GM23338 (cell line): ENCODE measurements at regions not wholly inside any gene's neighbourhood (a gene's known extent, or its start where the extent isn't known, plus 50 kb on each side); places are given as distances from the start of the nearest gene placed in this dataset.

Source experiments
- ATAC-seq: fragments of 200-7000 bp; cut with Tn5 transposase; 3 replicates; pipeline ENCODE4 v1.9.1; 2020
- DNase-seq: peaks from one replicate; pipeline ENCODE4 v3.0.0-alpha.2; 2015; ENCODE audit warnings: low spot score
- H2AFZ ChIP-seq: fragments of 200-600 bp; sonication (generic); 2 replicates; pipeline ENCODE4 v1.8.0; 2016; ENCODE audit warnings: antibody characterized with exemption, mild to moderate bottlenecking, moderate library complexity
- H3F3A ChIP-seq: fragments of 200-600 bp; sonication (generic); replicated peaks from 2 replicates; pipeline ENCODE4 v1.8.0; 2017; ENCODE audit warnings: antibody characterized with exemption, mixed run types, low read depth
- H3K27ac ChIP-seq: fragments of 200-600 bp; sonication (generic); 2 replicates; pipeline ENCODE4 v1.6.1; 2016; ENCODE audit warnings: low read depth
- H3K27me3 ChIP-seq: fragments of 200-600 bp; sonication (generic); 2 replicates; pipeline ENCODE4 v1.8.0; 2016; ENCODE audit warnings: mild to moderate bottlenecking, mixed run types, moderate library complexity; ENCODE audit not compliant: insufficient read depth
- H3K36me3 ChIP-seq: fragments of 200-600 bp; sonication (generic); 2 replicates; pipeline ENCODE4 v1.8.0; 2016; ENCODE audit warnings: mild to moderate bottlenecking; ENCODE audit not compliant: insufficient read depth
- H3K4me1 ChIP-seq: fragments of 200-600 bp; sonication (generic); 2 replicates; pipeline ENCODE4 v1.8.0; 2016; ENCODE audit warnings: mild to moderate bottlenecking, moderate library complexity; ENCODE audit not compliant: insufficient read depth
- H3K4me2 ChIP-seq: fragments of 200-600 bp; sonication (generic); 2 replicates; pipeline ENCODE4 v1.7.1; 2017; ENCODE audit warnings: mixed run types
- H3K4me3 ChIP-seq: fragments of 200-600 bp; sonication (generic); 2 replicates; pipeline ENCODE4 v1.6.1; 2016; ENCODE audit warnings: mixed run types
- H3K79me2 ChIP-seq: fragments of 200-600 bp; sonication (generic); replicated peaks from 2 replicates; pipeline ENCODE4 v1.8.0; 2017; ENCODE audit warnings: mild to moderate bottlenecking; ENCODE audit not compliant: insufficient read depth
- H3K9me2 ChIP-seq: fragments of 200-600 bp; sonication (generic); 2 replicates; pipeline ENCODE4 v1.8.0; 2017; ENCODE audit not compliant: insufficient read depth
- H4K20me1 ChIP-seq: fragments of 200-600 bp; sonication (generic); replicated peaks from 2 replicates; pipeline ENCODE4 v1.8.0; 2017; ENCODE audit warnings: mild to moderate bottlenecking; ENCODE audit not compliant: insufficient read depth
- H3K27ac Mint-ChIP-seq: 2 replicates; pipeline ENCODE4 v1.8.0; 2020; ENCODE audit warnings: inconsistent platforms, mild to moderate bottlenecking, moderate library complexity, mixed read lengths
- H3K27me3 Mint-ChIP-seq: 3 replicates; pipeline ENCODE4 v1.8.0; 2022; ENCODE audit warnings: low read depth, mild to moderate bottlenecking, moderate library complexity, mixed read lengths, inconsistent platforms; ENCODE audit not compliant: insufficient read depth, poor library complexity
- H3K36me3 Mint-ChIP-seq: 3 replicates; pipeline ENCODE4 v1.8.0; 2021; ENCODE audit warnings: low read depth, mild to moderate bottlenecking, inconsistent platforms, moderate library complexity, mixed read lengths
- H3K4me1 Mint-ChIP-seq: 3 replicates; pipeline ENCODE4 v1.8.0; 2020; ENCODE audit warnings: mild to moderate bottlenecking, inconsistent platforms, mixed read lengths
- H3K4me3 Mint-ChIP-seq: 3 replicates; pipeline ENCODE4 v1.8.0; 2021; ENCODE audit warnings: moderate library complexity, mild to moderate bottlenecking, inconsistent platforms, mixed read lengths
- H3K9me3 Mint-ChIP-seq: 3 replicates; pipeline ENCODE4 v1.8.0; 2020; ENCODE audit warnings: moderate library complexity, mild to moderate bottlenecking, inconsistent platforms, mixed read lengths
- CREB1 ChIP-seq: fragments of 250-450 bp; sonication (Bioruptor Pico); IDR thresholded peaks from 2 replicates; pipeline ENCODE4 v1.5.0; 2020; ENCODE audit warnings: low read depth, mild to moderate bottlenecking, moderate library complexity
- ETS1 ChIP-seq: IDR thresholded peaks from 2 replicates; pipeline ENCODE4 v1.6.1; 2016; ENCODE audit warnings: antibody characterized with exemption
- EZH2phosphoT487 ChIP-seq: fragments of 200-600 bp; sonication (generic); IDR thresholded peaks from one replicate; pipeline ENCODE4 v1.8.1; 2018; ENCODE audit warnings: antibody characterized with exemption; ENCODE audit not compliant: unreplicated experiment
- JUNB ChIP-seq: IDR thresholded peaks from one replicate; pipeline ENCODE4 v1.6.1; 2016; ENCODE audit warnings: antibody characterized with exemption; ENCODE audit not compliant: unreplicated experiment
- NANOG ChIP-seq: IDR thresholded peaks from 2 replicates; pipeline ENCODE4 v1.6.1; 2016; ENCODE audit warnings: antibody characterized with exemption, borderline replicate concordance
- POLR2AphosphoS5 ChIP-seq: IDR thresholded peaks from 2 replicates; pipeline ENCODE4 v1.6.1; 2016; ENCODE audit warnings: antibody characterized with exemption, low read depth
- REST ChIP-seq: IDR thresholded peaks from one replicate; pipeline ENCODE4 v1.6.1; 2018; ENCODE audit warnings: antibody characterized with exemption; ENCODE audit not compliant: unreplicated experiment
- STAT1 ChIP-seq: IDR thresholded peaks from one replicate; pipeline ENCODE4 v1.6.1; 2016; ENCODE audit warnings: antibody characterized with exemption; ENCODE audit not compliant: unreplicated experiment
- ZNF462 ChIP-seq: fragments of 250-450 bp; sonication (Bioruptor Pico); IDR thresholded peaks from 2 replicates; pipeline ENCODE4 v1.5.0; 2020; ENCODE audit warnings: mild to moderate bottlenecking, moderate library complexity

GRCh38 chr3:135440233-135440632 is 525.3 kb upstream of the PPP2R3A start:
- H3K4me1 ChIP-seq, result peaks cover 5% of the 10 kb centered on the region
- peak; percentile 65 for ATAC-seq
- no peak overlapping the region for H3K4me3 ChIP-seq
- H3K27ac ChIP-seq, result no peak overlapping the region
- no peak overlapping the region for H3K27ac Mint-ChIP-seq
- no peaks in the 10 kb centered on the region for H3K27me3 ChIP-seq
- peak overlapping the region; percentile 88 for H2AFZ ChIP-seq
- H3K4me1 Mint-ChIP-seq, result peaks cover 5% of the 10 kb centered on the region; the same call in 1 of the 3 replicates
- peaks cover 4% of the 10 kb centered on the region; the same call in 1 of the 3 replicates for H3K36me3 Mint-ChIP-seq
- H3K9me3 Mint-ChIP-seq, result peaks cover 12% of the 10 kb centered on the region; the same call in 2 of the 3 replicates
- no peak overlapping the region for H3K4me2 ChIP-seq
- no peaks in the 10 kb centered on the region for H3K27me3 Mint-ChIP-seq
- H3K4me3 Mint-ChIP-seq, result no peak overlapping the region
- no peak for DNase-seq
- H3K36me3 ChIP-seq, result no peaks in the 10 kb centered on the region
- 0 out of 2 replicates have a peak, but pooled peaks cover 4% of the 10 kb centered on the region for H3K79me2 ChIP-seq
- no peak for TF ChIP-seq NANOG
- TF ChIP-seq CREB1, result no peak
- no peak for TF ChIP-seq JUNB
- no peak for TF ChIP-seq POLR2AphosphoS5
- TF ChIP-seq STAT1, result no peak
- TF ChIP-seq EZH2phosphoT487, result no peak
- no peak for TF ChIP-seq REST
- TF ChIP-seq ETS1, result no peak
- TF ChIP-seq ZNF462 (CRISPR knock-in tag), result no peak
- H4K20me1 ChIP-seq, result no peaks in the 10 kb centered on the region
- no peaks in the 10 kb centered on the region for H3K9me2 ChIP-seq
- H3F3A ChIP-seq, result no peaks in the 10 kb centered on the region
